ENCODE measurements at regions not wholly inside any gene's neighbourhood (a gene's known extent, or its start where the extent isn't known, plus 50 kb on each side); places are given as distances from the start of the nearest gene placed in this dataset.
"Not testable (repeated sequence)": the region's sequence is repeated elsewhere in the genome, so short reads cannot be mapped to it uniquely, and the experiment has no call there.

- not testable (repeated sequence) for TF ChIP-seq POLR2A (IDR thresholded peaks at IDR 0.05; ENCODE audit: low read length); GATA1 (IDR thresholded peaks at IDR 0.05; ENCODE audit: low read depth, low read length)
These were observed 174.8 kb upstream of the KRR1 start for GRCh38 chr12:75686233-75686632.
